Right hindlimb (tissue), 1 donor: ENCODE measurements at regions not wholly inside any gene's neighbourhood (a gene's known extent, or its start where the extent isn't known, plus 50 kb on each side); places are given as distances from the start of the nearest gene placed in this dataset.
"Not testable (repeated sequence)": the region's sequence is repeated elsewhere in the genome, so short reads cannot be mapped to it uniquely, and the experiment has no call there.

Experiments
- DNase-seq: peaks from one replicate; pipeline ENCODE4 v3.0.0-alpha.2; 2018

DNA sequence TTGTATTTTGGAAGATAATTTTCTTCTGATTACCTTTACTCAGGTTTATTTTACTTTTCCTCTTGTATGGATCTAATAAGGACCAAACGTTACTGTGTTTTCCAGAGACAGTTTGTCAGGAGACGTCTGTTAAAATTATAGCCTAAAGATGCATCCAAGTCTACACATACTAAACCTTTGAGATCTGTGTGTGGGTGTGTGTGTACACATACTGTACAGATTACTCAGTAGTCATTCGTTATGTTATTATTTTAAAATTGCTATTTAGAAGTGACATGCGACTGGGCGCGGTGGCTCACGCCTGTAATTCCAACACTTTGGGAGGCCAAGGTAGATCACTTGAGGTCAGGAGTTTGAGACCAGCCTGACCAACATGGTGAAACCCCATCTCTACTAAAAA, 51.6 kb upstream of the CNTLN start:
- no peak for DNase-seq

DNA sequence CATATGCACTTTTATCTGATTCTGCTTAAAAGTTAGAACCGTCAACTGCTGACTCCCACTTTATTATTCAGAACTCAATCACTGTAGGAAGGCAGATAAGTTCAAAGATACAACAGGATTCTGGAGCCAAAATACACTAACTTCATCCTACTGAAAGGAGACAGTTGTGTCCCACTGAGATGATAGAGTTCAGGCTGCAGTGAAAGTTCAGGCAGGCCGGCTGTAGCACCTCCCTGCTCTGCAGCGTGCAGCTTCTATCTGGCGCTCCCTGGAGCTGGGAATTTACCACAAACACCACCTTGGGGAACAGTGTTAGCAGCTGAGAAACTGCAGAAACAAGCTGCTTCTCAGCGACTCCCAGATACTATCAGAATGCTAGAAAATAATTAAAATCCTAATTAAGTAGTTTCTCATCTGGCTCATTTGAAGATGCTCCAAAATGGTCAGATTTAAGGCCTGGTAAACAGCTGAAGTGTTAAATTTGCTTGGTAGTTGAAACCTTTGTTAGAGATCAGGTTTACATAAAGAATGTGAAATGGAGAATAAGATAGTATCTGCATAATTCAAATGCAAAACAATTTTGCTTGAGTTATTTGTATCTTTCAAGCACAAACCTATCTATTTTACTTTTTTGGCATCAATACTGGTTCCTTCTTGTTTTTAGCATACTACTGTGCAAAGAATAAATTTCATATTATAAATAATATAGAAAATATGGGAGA, 52.3 kb upstream of the CNTLN start:
- peak; percentile 48 for DNase-seq

DNA sequence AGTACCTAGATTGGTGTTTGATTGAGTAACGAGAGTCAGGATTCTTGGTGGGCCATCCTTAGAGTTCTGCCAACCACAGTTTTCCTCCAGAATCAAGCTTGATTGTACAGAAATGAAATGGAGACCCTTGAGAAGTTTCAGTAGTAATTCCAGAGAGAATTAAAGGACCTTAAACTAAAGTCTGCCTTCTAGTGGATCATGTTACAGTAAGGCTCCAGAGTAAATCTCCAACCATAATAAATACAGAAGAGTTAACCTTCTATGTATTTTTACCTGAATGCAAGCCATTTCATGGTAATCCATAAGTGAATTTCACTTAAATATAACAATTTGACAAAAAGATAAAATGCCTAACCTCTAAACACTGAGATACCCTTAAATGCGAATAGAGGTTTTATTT, 53.0 kb upstream of the CNTLN start:
- DNase-seq: no peak

DNA sequence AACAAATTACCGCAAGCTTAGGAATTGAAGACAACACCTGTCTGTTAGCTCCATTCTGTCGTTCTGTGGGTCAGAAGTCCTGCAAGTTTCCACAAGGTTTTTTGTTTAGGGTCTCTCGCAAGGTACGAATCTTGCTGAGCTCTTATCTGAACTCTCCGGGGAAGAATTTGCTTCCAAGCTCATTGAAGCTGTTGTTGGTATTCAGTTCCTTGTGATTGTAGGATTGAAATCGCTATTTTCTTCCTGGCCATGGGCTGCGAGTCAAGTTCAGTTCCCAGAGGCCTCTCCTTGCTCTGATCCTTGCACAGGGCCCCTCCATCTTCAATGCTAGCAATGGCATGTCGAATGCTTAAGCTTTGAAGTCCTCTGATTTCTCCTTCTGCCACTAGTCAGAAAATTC, 53.5 kb upstream of the CNTLN start:
- no peak for DNase-seq

DNA sequence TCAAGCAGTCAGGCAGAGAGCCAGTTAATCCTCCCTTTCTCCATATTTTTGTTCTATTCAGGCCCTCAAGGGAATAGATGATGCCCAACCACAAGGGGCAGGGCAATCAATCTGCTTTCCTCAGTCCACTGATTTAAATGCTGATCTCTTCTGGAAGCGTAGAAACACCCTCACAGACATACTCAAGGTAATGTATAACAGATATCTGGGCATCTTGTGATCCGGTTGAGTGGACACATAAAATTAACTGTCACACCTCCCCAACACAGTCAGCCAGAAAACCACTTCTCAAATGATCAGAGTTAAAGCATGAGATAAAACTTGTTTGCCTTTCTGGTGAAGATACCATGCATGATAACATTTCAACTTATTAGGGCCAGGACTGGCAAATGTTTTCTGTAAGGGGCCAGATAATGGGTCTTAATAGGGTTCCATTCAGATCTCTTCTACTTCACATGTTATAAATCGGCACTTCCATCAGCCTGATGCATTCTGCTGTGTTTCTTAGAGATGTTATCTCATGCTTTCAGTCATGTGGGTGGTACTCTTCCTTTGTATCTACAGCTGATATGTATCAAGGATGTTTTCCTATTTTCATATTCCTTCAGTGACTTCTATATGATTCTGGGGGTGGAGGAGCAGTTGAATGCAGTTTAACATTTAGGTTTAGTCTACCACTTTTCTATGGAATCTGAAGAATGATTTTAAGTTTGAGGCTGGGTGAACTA, 58.9 kb upstream of the CNTLN start:
- DNase-seq: no peak

DNA sequence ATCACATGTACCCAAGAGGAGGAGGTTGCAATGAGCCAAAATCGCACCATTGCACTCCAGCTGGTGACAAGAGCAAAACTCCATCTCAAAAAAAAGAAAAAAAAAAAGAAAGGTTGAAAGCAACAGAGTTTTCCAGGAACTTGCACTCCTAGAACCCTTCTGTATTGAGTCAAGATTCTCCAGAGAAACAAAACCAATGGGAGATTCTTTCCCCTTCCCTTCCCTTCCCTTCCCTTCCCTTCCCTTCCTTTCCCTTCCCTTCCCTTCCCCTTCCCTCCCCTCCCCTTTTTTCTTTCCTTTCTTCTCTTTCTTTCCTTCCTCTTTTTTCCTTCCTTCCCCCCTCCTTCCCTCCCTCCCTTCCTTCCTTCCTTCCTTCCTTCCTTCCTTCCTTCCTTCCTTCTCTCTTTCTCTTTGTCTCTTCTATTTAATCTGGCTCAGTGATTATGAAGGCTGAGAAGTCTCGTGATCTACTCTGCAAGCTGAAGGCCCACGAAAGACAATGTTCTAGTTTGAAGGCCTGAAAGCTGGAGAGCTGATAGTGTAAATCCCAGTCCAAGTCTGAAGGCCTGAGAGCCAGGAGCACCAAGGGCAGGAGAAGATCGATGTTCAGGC, 59.6 kb upstream of the CNTLN start:
- DNase-seq: no peak

DNA sequence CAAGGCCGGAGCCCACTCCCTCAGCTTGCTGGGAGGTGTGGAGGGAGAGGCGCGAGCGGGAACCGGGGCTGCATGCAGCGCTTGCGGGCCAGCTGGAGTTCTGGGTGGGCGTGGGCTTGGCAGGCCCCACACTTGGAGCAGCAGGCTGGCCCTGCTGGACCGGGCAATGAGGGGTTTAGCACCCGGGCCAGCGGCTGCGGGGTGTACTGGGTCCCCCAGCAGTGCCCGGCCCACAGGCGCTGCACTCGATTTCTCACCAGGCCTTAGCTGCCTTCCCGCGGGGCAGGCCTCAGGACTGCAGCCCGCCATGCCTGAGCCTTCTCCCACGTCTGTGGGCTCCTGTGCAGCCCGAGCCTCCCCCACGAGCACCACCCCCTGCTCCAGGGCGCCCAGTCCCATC, 62.3 kb upstream of the CNTLN start:
- not testable (repeated sequence) for DNase-seq

DNA sequence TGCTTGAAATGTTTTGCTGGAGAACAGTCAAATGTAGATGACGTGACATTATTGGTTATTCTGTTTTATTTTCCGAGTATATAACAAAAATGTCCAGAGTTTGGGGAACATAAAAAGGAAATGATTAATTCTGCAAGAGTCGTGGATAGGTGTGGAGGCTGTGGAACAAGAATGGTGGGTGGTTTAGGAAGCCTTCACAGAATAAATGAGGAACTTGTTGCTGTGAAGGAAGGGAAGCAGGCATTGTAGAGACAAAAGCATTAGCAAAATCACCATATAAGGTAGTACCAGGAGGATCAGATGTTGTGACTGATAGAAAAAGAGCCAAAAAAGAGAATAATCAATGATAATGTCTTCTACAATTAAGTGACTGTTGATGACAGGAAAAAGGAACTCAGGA, 66.2 kb upstream of the CNTLN start:
- DNase-seq: no peak

DNA sequence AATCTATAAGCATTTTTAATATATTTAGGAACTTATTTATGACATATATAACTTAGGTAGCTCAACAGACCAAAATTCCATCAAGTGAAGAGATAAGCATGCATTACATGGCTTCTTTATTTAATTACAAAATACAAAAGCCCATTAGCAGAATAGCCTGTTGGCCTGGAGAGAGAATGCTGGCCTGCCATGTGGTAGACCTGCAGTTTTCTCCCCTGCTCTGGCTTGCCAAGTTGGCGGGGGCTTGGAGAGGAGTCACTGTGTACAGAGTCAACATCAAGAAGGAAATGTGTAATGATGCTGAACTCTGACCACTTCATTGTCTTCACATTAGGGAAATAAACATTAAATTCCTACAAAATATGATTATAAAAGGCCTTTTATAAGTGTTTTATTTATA, 69.8 kb upstream of the CNTLN start:
- DNase-seq: no peak

DNA sequence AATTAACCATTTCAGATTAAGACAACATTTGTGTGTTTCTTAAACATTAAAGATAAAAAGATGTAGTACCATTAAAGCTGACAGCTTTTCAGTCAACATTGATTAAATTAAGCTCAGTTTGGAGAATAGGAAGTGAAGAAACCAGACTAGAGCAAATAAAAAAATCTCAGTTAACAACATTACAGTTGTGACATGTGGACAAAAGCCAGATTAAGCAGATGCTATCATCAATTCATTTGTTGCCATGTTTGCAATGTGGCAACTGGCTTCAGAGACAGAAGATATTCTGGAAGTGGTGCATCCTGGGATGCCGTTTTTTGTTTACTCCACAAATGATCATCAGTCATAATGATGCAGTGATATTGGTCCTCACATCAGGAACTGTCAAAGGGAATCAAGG, 70.3 kb upstream of the CNTLN start:
- no peak for DNase-seq

DNA sequence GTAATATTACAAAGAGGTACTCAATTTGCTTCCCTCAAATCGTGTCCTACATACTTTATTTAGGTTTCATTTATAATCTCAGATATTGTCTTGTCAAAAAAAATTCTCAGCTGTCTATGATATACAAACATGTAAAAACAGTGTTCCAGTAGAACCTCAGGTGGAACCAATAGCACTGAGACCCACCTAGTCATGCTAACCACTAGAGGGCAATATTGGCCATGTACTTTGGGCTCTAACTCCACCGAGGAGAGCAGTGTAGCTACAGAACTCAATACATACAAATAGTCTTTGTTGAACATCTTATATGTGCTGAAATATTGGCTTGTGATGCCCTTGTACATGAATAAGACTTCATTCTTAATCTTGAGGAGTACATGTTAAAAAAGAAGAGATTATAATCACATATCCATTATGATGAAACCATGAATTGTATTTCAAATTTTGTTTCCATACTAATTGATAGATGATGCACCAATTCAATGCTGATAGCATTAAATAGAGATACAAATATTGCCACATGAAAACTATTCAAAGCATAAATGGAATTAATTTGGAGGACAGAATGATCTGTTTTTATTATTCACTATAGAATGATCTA, 71.2 kb upstream of the CNTLN start:
- no peak for DNase-seq

DNA sequence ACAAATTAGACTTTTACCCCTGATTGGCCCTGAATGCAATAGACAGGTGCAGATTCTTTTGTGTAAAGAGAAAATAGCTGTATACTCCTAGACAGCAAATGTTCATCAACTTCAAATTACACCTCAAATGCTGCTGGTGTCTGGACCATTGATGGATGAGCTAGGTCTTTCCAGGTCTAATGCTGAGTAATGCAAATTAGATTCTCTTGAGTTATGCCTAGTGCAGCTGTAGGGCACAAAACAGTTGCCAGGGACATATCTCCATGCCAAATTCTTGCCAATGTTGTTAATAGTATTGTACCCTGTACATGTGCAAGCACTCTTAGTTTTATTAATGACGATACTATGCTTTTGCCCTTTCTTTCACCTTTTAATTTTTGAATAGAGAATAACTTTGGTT, 72.3 kb upstream of the CNTLN start:
- DNase-seq: no peak

DNA sequence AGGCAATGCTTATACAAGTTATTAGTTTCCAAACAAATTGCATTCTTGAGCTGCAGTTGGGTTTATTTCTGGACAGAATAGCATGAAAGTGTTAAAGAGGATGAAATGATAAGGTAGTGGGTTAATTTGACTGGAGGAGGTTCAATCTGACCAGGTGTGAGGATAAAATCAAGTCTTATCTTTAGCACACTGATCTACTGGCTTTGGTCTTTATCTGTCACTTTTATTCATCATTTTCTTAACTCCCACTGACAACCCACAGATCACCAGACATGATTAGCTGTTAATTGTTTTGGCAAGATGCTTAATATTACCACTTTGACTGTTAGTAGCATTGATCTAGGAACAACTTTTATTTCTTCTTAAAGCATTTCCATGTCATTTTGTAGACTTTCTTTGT, 74.4 kb upstream of the CNTLN start:
- no peak for DNase-seq

DNA sequence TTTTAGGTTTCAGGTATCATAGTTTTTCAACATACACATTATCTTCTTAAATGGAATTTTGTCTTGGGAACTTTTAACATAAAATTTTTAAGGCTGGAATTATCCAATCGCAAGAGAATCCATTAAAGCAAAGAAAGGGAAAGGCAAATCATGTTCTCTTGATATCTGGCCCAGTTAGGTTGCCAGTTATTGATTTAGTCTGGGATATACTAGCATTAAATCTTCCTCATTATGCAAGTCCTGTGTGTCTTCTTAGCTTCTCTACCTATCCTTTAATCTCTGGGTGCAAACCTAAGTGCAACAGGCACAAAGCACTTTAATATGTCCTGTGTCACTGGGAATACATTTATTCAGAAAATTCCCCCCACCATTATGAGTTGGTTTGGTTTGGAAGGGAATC, 75.4 kb upstream of the CNTLN start:
- DNase-seq: no peak

DNA sequence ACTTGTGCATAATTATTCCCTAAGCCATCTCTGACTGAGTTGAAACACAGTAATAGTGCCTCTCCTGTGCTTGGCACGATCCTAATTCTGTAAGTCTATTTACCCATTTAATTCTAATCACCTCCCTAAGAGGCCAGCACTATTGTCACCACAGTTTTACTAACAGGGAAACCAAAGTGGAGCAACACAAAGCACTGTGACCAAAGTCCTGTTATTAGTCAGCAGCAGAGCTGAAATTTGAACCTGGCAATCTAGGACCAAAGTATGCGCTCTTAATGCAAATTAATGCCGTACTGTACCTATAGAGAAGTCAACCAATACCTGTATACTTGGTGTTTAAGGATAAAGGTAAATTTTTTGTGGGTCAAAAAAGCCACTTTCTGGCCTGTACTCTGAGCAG, 77.1 kb upstream of the CNTLN start:
- no peak for DNase-seq

DNA sequence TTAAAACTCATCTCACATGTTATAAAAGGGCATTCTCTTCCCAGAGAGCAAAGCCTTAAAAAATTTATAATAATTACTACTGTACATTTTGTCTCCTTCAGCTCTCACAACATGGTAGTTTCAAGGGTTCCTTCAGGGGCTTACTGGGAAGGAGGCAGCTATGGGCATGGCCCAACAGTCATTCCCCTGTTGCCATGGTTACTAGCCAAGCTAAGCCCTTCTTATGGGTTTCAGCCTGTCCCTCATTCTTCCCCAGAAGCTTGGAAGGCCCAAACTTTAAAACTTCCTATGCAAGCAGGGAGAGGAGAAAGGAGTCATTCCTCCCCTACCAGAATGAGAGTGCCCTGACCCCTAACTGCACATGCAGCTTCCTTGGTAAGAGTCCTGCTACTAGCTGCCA, 82.2 kb upstream of the CNTLN start:
- DNase-seq: no peak

DNA sequence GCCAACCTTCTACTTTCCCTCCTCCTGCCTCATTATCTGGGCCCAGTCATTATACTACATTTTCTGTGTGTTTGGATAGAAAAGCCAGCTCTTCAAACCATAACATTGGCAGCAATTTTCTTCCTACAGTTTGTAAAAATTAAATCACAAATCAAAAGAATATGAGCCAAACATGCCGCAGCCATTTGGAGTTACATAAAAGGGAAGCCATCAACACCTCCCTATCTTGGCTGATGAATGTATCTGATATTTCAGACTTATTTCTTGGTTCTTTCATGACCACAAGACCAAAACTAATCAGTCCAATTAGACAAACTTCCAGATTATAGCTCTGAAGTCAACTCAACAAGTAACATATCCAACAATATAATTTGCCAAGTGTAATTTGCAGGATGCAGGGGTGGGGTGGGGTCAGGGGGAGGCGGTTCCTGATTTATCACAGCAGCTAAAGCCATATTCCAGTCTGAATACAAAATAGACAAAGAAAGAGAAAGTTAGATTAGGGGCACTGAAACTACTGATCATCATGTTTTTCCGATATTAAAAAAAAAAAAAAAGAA, 89.4 kb upstream of the CNTLN start:
- DNase-seq: no peak

DNA sequence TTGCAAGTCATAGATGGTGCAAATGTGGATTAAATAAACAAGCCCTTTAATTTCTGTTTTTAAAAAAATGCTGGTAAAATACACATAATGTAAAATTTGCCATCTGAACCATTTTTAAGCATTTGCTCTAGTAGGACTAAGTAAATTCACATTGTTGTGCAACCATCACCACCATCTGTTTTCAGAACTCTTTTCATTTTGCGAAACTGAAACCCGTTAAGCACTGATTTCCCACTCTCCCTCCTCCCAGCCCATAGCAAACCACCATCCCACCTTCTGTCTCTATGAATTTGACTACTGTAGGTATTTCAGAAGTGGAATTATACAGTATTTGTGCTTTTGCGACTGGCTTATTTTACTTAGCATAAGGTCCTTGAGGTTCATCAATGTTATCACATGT, 103.3 kb upstream of the CNTLN start:
- DNase-seq: no peak

DNA sequence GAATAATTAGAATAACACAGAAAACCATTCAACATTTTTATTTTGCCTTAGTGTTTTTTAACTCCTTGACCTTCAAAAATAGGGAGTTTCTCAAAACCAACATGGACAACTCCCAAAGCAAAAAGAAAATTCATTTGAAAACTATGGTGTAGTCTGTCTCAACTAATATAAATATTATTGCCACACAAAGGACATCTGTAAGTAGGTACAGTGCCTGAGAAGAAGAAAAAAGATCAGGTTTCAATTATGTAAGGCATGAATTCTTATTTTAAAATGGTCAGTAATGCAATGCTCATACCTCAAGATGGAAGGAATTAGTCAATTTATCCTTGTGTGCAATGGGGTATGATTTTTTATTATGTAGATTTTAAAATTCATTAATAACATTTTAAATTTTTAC, 109.6 kb upstream of the CNTLN start:
- no peak for DNase-seq

DNA sequence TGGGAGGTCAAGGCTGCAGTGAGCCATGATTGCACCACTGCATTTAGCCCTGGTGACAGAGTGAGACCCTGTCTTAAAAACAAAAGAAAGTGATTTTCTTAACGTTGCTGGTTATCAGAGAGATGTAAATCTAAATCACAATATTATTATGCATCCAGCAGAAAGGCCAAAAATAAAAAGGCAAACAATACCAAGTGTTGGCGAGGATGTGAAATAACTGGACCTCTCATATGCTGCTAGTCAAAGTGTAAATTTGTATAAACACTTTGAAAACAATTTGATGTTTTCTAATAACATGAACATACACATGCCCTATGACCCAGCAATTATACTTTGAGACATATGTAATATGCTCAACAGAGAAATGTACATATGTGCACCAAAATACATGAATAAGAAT, 110.7 kb upstream of the CNTLN start:
- no peak for DNase-seq

DNA sequence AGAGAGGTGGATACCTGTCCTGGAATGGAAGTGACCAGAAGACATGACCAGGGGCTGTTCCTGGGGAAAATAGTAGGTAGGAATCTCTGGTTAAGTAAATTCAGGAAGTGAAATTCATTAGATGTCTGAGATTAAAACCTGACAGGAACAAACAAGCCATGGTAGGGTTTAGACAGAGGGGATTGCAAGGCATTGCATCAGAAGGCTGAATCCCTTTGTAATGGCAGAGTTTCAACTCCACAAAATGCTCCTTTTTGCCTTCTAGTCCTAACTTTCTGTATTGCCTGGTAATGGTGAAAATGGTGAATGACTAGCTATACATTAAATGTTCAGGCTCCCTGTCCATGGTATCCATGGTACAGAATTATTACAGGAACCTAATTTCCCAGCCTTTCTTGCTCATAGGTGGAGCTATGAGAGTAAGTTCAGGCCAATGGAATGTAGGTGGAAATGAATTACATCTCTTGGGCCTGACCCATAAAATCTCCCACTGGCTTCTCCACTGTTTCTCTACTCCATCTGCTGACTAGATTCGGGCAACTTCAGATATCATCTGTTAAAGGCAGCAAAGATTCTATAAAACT, 113.4 kb upstream of the CNTLN start:
- DNase-seq: no peak

DNA sequence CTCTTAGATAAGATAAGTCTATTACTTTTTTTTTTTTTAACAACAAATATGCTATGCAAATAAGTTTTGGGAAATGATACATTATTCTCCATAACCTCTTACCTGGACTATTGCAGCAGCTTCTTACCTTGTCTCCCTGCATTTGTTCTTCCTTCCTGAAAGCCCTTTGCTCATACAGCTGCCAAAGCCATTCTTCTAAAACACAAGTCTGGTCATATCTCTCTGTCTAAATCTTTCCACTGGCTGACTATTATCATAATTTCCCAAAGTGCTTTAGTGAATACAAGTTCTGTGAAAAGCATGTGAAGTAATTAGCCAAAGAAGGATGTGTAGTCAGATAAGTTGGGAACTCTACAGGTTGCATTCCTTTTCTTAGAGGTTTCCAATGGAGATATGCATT, 115.4 kb upstream of the CNTLN start:
- DNase-seq: no peak

DNA sequence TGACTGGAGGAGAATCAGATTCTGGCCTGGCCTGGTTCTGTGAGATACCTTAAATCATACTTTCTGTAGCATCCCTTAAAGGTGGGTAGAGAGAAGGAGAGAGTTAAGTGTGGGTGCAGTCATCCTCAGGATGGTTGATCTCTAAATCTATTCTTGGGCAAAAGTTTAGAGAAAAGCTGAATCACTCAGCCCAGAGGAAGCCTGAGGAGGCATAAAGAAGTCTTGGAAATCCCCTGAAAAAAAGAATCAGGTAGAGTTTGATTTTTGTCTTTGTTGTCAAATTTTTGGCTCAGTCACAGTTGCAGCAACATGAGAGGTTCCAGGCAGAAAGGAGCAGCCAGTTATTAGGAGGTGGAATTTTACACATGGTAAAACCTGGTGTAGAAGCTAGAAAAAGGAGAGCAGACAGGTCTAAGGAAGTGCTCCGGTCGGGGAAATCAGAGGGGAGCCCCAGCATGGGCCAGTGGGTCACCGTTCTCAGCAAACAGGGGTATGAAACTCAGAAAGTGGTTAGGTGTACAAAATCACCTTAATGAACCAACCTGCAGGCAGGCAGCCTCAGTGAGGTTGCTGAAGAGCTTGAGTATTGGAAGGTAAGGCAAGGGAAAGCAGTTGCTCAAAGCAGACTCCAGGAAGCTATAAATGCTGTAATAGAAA, 116.2 kb upstream of the CNTLN start:
- no peak for DNase-seq
